IMR-90 (cell line): ENCODE measurements at regions not wholly inside any gene's neighbourhood (a gene's known extent, or its start where the extent isn't known, plus 50 kb on each side); places are given as distances from the start of the nearest gene placed in this dataset.

Source experiments
- ATAC-seq: fragments of 200-7000 bp; cut with Tn5 transposase; 2 replicates; pipeline ENCODE4 v1.9.1; 2020; ENCODE audit warnings: low read depth, mild to moderate bottlenecking, moderate library complexity
- BruUV-seq: library from RNA; stranded (reverse); fragments of 400-500 nt; replicated peaks from 2 replicates; lab custom pipeline; 2021; lab: Mats Ljungman, UMichigan
- CTCF ChIA-PET: fragments of 300-600 bp; formaldehyde crosslinking; extraction: SDS; loops from one replicate; lab custom pipeline; 2021; ENCODE audit warnings: antibody characterized with exemption; lab: Yijun Ruan, JAX
- POLR2A ChIA-PET: fragments of 300-600 bp; sonication (Branson Sonifier 250); formaldehyde crosslinking; loops from one replicate; lab custom pipeline; 2022; ENCODE audit warnings: antibody characterized with exemption; ENCODE audit not compliant: unreplicated experiment; lab: Charles Lee
- DNase-seq: peaks from one replicate; pipeline ENCODE4 v3.0.0; 2013
- H2AFZ ChIP-seq: replicated peaks from 2 replicates; pipeline ENCODE3; 2013; ENCODE audit warnings: low read length, mild to moderate bottlenecking; ENCODE audit not compliant: poor library complexity
- H2AK5ac ChIP-seq: 2 replicates; pipeline ENCODE4 v1.6.1; 2013; ENCODE audit warnings: low read depth, low read length, inconsistent platforms
- H2AK9ac ChIP-seq: replicated peaks from 2 replicates; pipeline ENCODE3; 2013; ENCODE audit warnings: mild to moderate bottlenecking, low read depth, low read length, moderate library complexity; ENCODE audit not compliant: poor library complexity
- H2BK120ac ChIP-seq: 2 replicates; pipeline ENCODE4 v1.6.1; 2013; ENCODE audit warnings: low read depth, low read length, inconsistent platforms
- H2BK15ac ChIP-seq: 3 replicates; pipeline ENCODE4 v1.6.1; 2013; ENCODE audit warnings: low read depth, low read length, inconsistent platforms
- H2BK20ac ChIP-seq: 2 replicates; pipeline ENCODE4 v1.6.1; 2013; ENCODE audit warnings: low read depth, mild to moderate bottlenecking, inconsistent platforms, low read length, moderate library complexity
- H2BK5ac ChIP-seq: 2 replicates; pipeline ENCODE4 v1.6.1; 2013; ENCODE audit warnings: mild to moderate bottlenecking, low read depth, low read length, inconsistent platforms; ENCODE audit not compliant: poor library complexity, severe bottlenecking
- H3K14ac ChIP-seq: replicated peaks from 2 replicates; pipeline ENCODE4 v1.6.1; 2013; ENCODE audit warnings: low read depth, low read length, inconsistent platforms
- H3K18ac ChIP-seq: 2 replicates; pipeline ENCODE4 v1.6.1; 2013; ENCODE audit warnings: low read depth, low read length, control low read depth
- H3K23ac ChIP-seq: 2 replicates; pipeline ENCODE4 v1.6.1; 2013; ENCODE audit warnings: low read depth, low read length, inconsistent platforms
- H3K27ac ChIP-seq: 2 replicates; pipeline ENCODE4 v1.5.1; 2013; ENCODE audit warnings: mild to moderate bottlenecking, control low read depth, low read length; ENCODE audit not compliant: insufficient read depth
- H3K27me3 ChIP-seq: 2 replicates; pipeline ENCODE4 v1.6.1; 2013; ENCODE audit warnings: low read length; ENCODE audit not compliant: control insufficient read depth, insufficient read depth
- H3K36me3 ChIP-seq: 2 replicates; pipeline ENCODE4 v1.6.1; 2013; ENCODE audit warnings: low read length, mixed read lengths; ENCODE audit not compliant: control insufficient read depth, insufficient read depth
- H3K4ac ChIP-seq: 2 replicates; pipeline ENCODE4 v1.6.1; 2013; ENCODE audit warnings: low read depth, low read length, inconsistent platforms
- H3K4me1 ChIP-seq: 2 replicates; pipeline ENCODE4 v1.6.1; 2013; ENCODE audit warnings: low read length, mixed read lengths; ENCODE audit not compliant: control insufficient read depth, insufficient read depth
- H3K4me2 ChIP-seq: 2 replicates; pipeline ENCODE4 v1.6.1; 2013; ENCODE audit warnings: low read depth, mild to moderate bottlenecking, control low read depth, low read length, moderate library complexity
- H3K4me3 ChIP-seq: 2 replicates; pipeline ENCODE4 v1.5.1; 2013; ENCODE audit warnings: low read depth, mild to moderate bottlenecking, control low read depth, low read length, moderate library complexity; ENCODE audit not compliant: insufficient read depth
- H3K56ac ChIP-seq: 2 replicates; pipeline ENCODE4 v1.6.1; 2013; ENCODE audit warnings: low read length, inconsistent platforms; ENCODE audit not compliant: insufficient read depth; ENCODE audit errors: extremely low read depth
- H3K79me1 ChIP-seq, 2 experiments: 2 replicates each; pipeline ENCODE4 v1.6.1; 2013; ENCODE audit warnings: low read length in 2 of 2, inconsistent platforms in 1 of 2, low read depth in 1 of 2
- H3K9ac ChIP-seq: 2 replicates; pipeline ENCODE4 v1.6.1; 2013; ENCODE audit warnings: low read depth, low read length, control low read depth
- H3K9me1 ChIP-seq: 2 replicates; pipeline ENCODE4 v1.6.1; 2013; ENCODE audit warnings: low read length, inconsistent platforms; ENCODE audit not compliant: insufficient read depth
- H3K9me3 ChIP-seq: 2 replicates; pipeline ENCODE4 v1.6.1; 2013; ENCODE audit warnings: low read length; ENCODE audit not compliant: control insufficient read depth, insufficient read depth
- H4K20me1 ChIP-seq: 2 replicates; pipeline ENCODE4 v1.6.1; 2013; ENCODE audit warnings: low read length, inconsistent platforms; ENCODE audit not compliant: insufficient read depth
- H4K5ac ChIP-seq: 2 replicates; pipeline ENCODE4 v1.6.1; 2013; ENCODE audit warnings: mild to moderate bottlenecking, low read depth, low read length, control low read depth
- H4K8ac ChIP-seq, 2 experiments: 2 replicates each; pipeline ENCODE4 v1.6.1; 2013; ENCODE audit warnings: low read depth in 2 of 2, low read length in 2 of 2, control low read depth in 1 of 2, inconsistent platforms in 1 of 2
- H4K91ac ChIP-seq: 2 replicates; pipeline ENCODE4 v1.6.1; 2013; ENCODE audit warnings: low read depth, low read length, inconsistent platforms; ENCODE audit not compliant: insufficient read depth
- CHD1 ChIP-seq: IDR thresholded peaks from 2 replicates; pipeline ENCODE4 v1.6.1; 2012; ENCODE audit warnings: low read depth, low read length, improper control_type of control experiment
- MAFK ChIP-seq: IDR thresholded peaks from 2 replicates; pipeline ENCODE4 v1.6.1; 2012; ENCODE audit warnings: low read depth, low read length, improper control_type of control experiment
- MXI1 ChIP-seq: IDR thresholded peaks from 2 replicates; pipeline ENCODE4 v1.6.1; 2012; ENCODE audit warnings: low read depth, mild to moderate bottlenecking, low read length, moderate library complexity, borderline replicate concordance
- RAD21 ChIP-seq: IDR thresholded peaks from 2 replicates; pipeline ENCODE4 v1.6.1; 2012; ENCODE audit warnings: low read length, improper control_type of control experiment
- WGBS, 2 experiments: methylation state at CpG; one replicate each; pipeline versions ENCODE4 v1.1.5 to v1.1.7; 2013; ENCODE audit warnings: missing lambda C conversion rate in 2 of 2; ENCODE audit not compliant: insufficient read length in 1 of 2; ENCODE audit errors: extremely low coverage in 2 of 2; 5-methylcytosine and 5-hydroxymethylcytosine counted together
- dilution Hi-C: fragments of 300-500 bp; cut with HindIII; formaldehyde crosslinking; loops from one replicate; pipeline ENCODE4 v1.14.3; 2018; ENCODE audit warnings: low sequenced_read_pairs; ENCODE audit not compliant: unreplicated experiment
- in situ Hi-C: fragments of 300-500 bp; cut with MboI; formaldehyde crosslinking; loops from 3 replicates; pipeline ENCODE4 v1.14.3; 2019; ENCODE audit warnings: low sequenced_read_pairs, inconsistent platforms, mixed read lengths
- intact Hi-C: fragments of 100-400 bp; cut with micrococcal nuclease; formaldehyde crosslinking; loops from 2 replicates; pipeline ENCODE4 v1.10.0; 2022
- TF ChIP-seq, protein P1 (sequence below): fragments of 150-350 bp; IDR thresholded peaks from 2 replicates; pipeline ENCODE4 v1.6.1; 2016; ENCODE audit warnings: low read depth, mild to moderate bottlenecking, low read length, moderate library complexity, borderline replicate concordance

GRCh38 chr1:69294171-69294570, 273.6 kb upstream of the LRRC7 start:
- Histone ChIP-seq H3K56ac (no peak overlapping the region), H3K4me3 (no peak overlapping the region), H4K5ac (no peak overlapping the region), H3K9me3 (no peaks in the 10 kb centered on the region), H2AFZ (no peak overlapping the region), H2AK5ac (no peak overlapping the region), H2BK5ac (no peak overlapping the region), H3K27ac (no peak overlapping the region), H4K91ac (no peak overlapping the region), H4K8ac (no peak overlapping the region), H3K4me1 (no peaks in the 10 kb centered on the region), H3K79me1 (no peaks in the 10 kb centered on the region), H2BK20ac (no peak overlapping the region), H3K27me3 (no peaks in the 10 kb centered on the region), H4K20me1 (no peaks in the 10 kb centered on the region), H2AK9ac (no peak overlapping the region), H3K23ac (no peak overlapping the region), H2BK120ac (no peak overlapping the region), H2BK15ac (no peak overlapping the region), H3K4me2 (no peak overlapping the region), H3K36me3 (no peaks in the 10 kb centered on the region), H3K9me1 (no peaks in the 10 kb centered on the region), H3K4ac (no peak overlapping the region), H3K18ac (no peak overlapping the region), H3K14ac (no peak overlapping the region), H3K9ac (no peak overlapping the region)
- intact Hi-C loops: no loop called here
- TF ChIP-seq CHD1: no peak
- TF ChIP-seq MAFK: no peak
- no peak for TF ChIP-seq MXI1
- TF ChIP-seq, protein P1, sequence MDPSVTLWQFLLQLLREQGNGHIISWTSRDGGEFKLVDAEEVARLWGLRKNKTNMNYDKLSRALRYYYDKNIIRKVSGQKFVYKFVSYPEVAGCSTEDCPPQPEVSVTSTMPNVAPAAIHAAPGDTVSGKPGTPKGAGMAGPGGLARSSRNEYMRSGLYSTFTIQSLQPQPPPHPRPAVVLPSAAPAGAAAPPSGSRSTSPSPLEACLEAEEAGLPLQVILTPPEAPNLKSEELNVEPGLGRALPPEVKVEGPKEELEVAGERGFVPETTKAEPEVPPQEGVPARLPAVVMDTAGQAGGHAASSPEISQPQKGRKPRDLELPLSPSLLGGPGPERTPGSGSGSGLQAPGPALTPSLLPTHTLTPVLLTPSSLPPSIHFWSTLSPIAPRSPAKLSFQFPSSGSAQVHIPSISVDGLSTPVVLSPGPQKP: no peak
- TF ChIP-seq RAD21: no peak
- WGBS, 2 experiments: no CpG with 5 or more reads among the region's 1 CpG
- dilution Hi-C loops: no loop called here
- in situ Hi-C loops: no loop called here
- POLR2A ChIA-PET: no interaction called here
- ATAC-seq: no peak
- CTCF ChIA-PET: no interaction called here
- BruUV-seq: no TSS peak
- no peak for DNase-seq
